ENCODE measurements at regions not wholly inside any gene's neighbourhood (a gene's known extent, or its start where the extent isn't known, plus 50 kb on each side); places are given as distances from the start of the nearest gene placed in this dataset.

- H3K36me3 ChIP-seq (replicated peaks; ENCODE audit: control insufficient read depth, insufficient read depth, low read length) = no peaks in the 10 kb centered on the region
- DNase-seq = no peak
- no peak overlapping the region for H3K4me3 ChIP-seq (ENCODE audit: insufficient read depth, low read depth, low read length)
- no peaks in the 10 kb centered on the region for H3K27me3 ChIP-seq (ENCODE audit: control insufficient read depth, insufficient read depth, low read length)
Measured at GRCh38 chr10:31587691-31588090, 268.7 kb downstream of the ZEB1 start.

- no peak overlapping the region for H3K4me3 ChIP-seq (ENCODE audit: insufficient read depth, low read depth, low read length)
- no peak for DNase-seq
- H3K36me3 ChIP-seq (replicated peaks; ENCODE audit: control insufficient read depth, insufficient read depth, low read length) = no peaks in the 10 kb centered on the region
- H3K27me3 ChIP-seq (ENCODE audit: control insufficient read depth, insufficient read depth, low read length) = no peaks in the 10 kb centered on the region
Measured at GRCh38 chr10:31586723-31587638, 268.0 kb downstream of the ZEB1 start.

GRCh38 chr10:31584876-31585275, 265.9 kb downstream of the ZEB1 start:
- no peak overlapping the region for H3K4me3 ChIP-seq (ENCODE audit: insufficient read depth, low read depth, low read length)
- H3K36me3 ChIP-seq (replicated peaks; ENCODE audit: control insufficient read depth, insufficient read depth, low read length) = no peaks in the 10 kb centered on the region
- DNase-seq = no peak
- no peaks in the 10 kb centered on the region for H3K27me3 ChIP-seq (ENCODE audit: control insufficient read depth, insufficient read depth, low read length)

GRCh38 chr10:31584098-31584631, 265.1 kb downstream of the ZEB1 start:
- Histone ChIP-seq H3K4me3 (ENCODE audit: insufficient read depth, low read depth, low read length) (no peak overlapping the region), H3K27me3 (ENCODE audit: control insufficient read depth, insufficient read depth, low read length) (no peaks in the 10 kb centered on the region), H3K36me3 (replicated peaks; ENCODE audit: control insufficient read depth, insufficient read depth, low read length) (no peaks in the 10 kb centered on the region)
- DNase-seq = peak; percentile 48

- Histone ChIP-seq H3K27me3 (ENCODE audit: control insufficient read depth, insufficient read depth, low read length) (no peaks in the 10 kb centered on the region), H3K36me3 (replicated peaks; ENCODE audit: control insufficient read depth, insufficient read depth, low read length) (no peaks in the 10 kb centered on the region)
- DNase-seq = no peak
Measured at GRCh38 chr10:31583293-31583692, 264.3 kb downstream of the ZEB1 start.

GRCh38 chr10:31582365-31583052, 263.5 kb downstream of the ZEB1 start:
- Histone ChIP-seq H3K27me3 (ENCODE audit: control insufficient read depth, insufficient read depth, low read length) (no peaks in the 10 kb centered on the region), H3K36me3 (replicated peaks; ENCODE audit: control insufficient read depth, insufficient read depth, low read length) (no peaks in the 10 kb centered on the region), H3K4me3 (ENCODE audit: insufficient read depth, low read depth, low read length) (no peak overlapping the region)
- peak; percentile 26 for DNase-seq

More at GRCh38 chr10:31583293-31583692, 264.3 kb downstream of the ZEB1 start:
- no peak overlapping the region for H3K4me3 ChIP-seq (ENCODE audit: insufficient read depth, low read depth, low read length)

- no peak for DNase-seq
- Histone ChIP-seq H3K27me3 (ENCODE audit: control insufficient read depth, insufficient read depth, low read length) (no peaks in the 10 kb centered on the region), H3K4me3 (ENCODE audit: insufficient read depth, low read depth, low read length) (no peak overlapping the region), H3K36me3 (replicated peaks; ENCODE audit: control insufficient read depth, insufficient read depth, low read length) (no peaks in the 10 kb centered on the region)
Measured at GRCh38 chr10:31581741-31582323, 262.8 kb downstream of the ZEB1 start.

GRCh38 chr10:31580646-31581045, 261.6 kb downstream of the ZEB1 start:
- no peak for DNase-seq
- no peak overlapping the region for H3K4me3 ChIP-seq (ENCODE audit: insufficient read depth, low read depth, low read length)
- no peaks in the 10 kb centered on the region for H3K27me3 ChIP-seq (ENCODE audit: control insufficient read depth, insufficient read depth, low read length)
- H3K36me3 ChIP-seq (replicated peaks; ENCODE audit: control insufficient read depth, insufficient read depth, low read length) = no peaks in the 10 kb centered on the region
